ENCODE measurements at regions not wholly inside any gene's neighbourhood (a gene's known extent, or its start where the extent isn't known, plus 50 kb on each side); places are given as distances from the start of the nearest gene placed in this dataset.

- DNase-seq (no peak), ATAC-seq (no peak)
- peaks cover 0 to 12% (median 0%) of the 10 kb centered on the region in 11 donors for H3K9me3 ChIP-seq
- WGBS, 2 donors, result 76 to 80% methylated on average over 5 of the region's 5 CpGs
- no peak overlapping the region for H3K4me3 ChIP-seq
- intact Hi-C loops (cut with DNase I), result no loop called here
- H3K27me3 ChIP-seq, result peaks cover 0 to 16% (median 0%) of the 10 kb centered on the region in 7 donors
- H3K27ac ChIP-seq, result no peak overlapping the region
- H3K4me1 ChIP-seq, result no peaks in the 10 kb centered on the region
- TF ChIP-seq CTCF (IDR thresholded peaks at IDR 0.05), result no peak
- H3K36me3 ChIP-seq, result no peaks in the 10 kb centered on the region
Measured at GRCh38 chr2:173614265-173614930, 259.7 kb downstream of the CDCA7 start.

GRCh38 chr2:173623438-173624319 lies 269.0 kb downstream of the CDCA7 start:
- Histone ChIP-seq H3K4me1 (no peaks in the 10 kb centered on the region), H3K27ac (no peak overlapping the region), H3K36me3 (no peaks in the 10 kb centered on the region), H3K27me3 (no peaks in the 10 kb centered on the region), H3K4me3 (no peak overlapping the region), H3K9me3 (peaks cover 0 to 4% (median 0%) of the 10 kb centered on the region in 11 donors)
- intact Hi-C loops (cut with DNase I), result no loop called here
- TF ChIP-seq CTCF (IDR thresholded peaks at IDR 0.05), result no peak
- DNase-seq, result no peak
- ATAC-seq, result no peak
- 72 to 74% methylated on average over 13 of the region's 13 CpGs for WGBS, 2 donors

GRCh38 chr2:173625315-173625714 lies 270.6 kb downstream of the CDCA7 start:
- Histone ChIP-seq H3K4me3 (no peak overlapping the region), H3K9me3 (peaks cover 0 to 4% (median 0%) of the 10 kb centered on the region in 11 donors), H3K27ac (no peak overlapping the region), H3K27me3 (no peaks in the 10 kb centered on the region), H3K4me1 (no peaks in the 10 kb centered on the region), H3K36me3 (no peaks in the 10 kb centered on the region)
- no peak for DNase-seq
- ATAC-seq, result no peak
- 85 to 90% methylated on average over 11 of the region's 11 CpGs for WGBS, 2 donors
- no peak for TF ChIP-seq CTCF (IDR thresholded peaks at IDR 0.05)
- intact Hi-C loops (cut with DNase I), result no loop called here

- intact Hi-C loops (cut with DNase I), result no loop called here
- H3K27ac ChIP-seq, result no peak overlapping the region
- no peaks in the 10 kb centered on the region for H3K27me3 ChIP-seq
- DNase-seq, result no peak
- no peak for TF ChIP-seq CTCF (IDR thresholded peaks at IDR 0.05)
- no peaks in the 10 kb centered on the region for H3K4me1 ChIP-seq
- ATAC-seq, result no peak
- no peak overlapping the region for H3K4me3 ChIP-seq
- no peaks in the 10 kb centered on the region for H3K9me3 ChIP-seq
- H3K36me3 ChIP-seq, result no peaks in the 10 kb centered on the region
Measured at GRCh38 chr2:173629076-173629475, 274.4 kb downstream of the CDCA7 start.

Data from heart right ventricle (tissue), 16 donors.